Activated CD8-positive, alpha-beta memory T cell treated with anti-CD3 and anti-CD28 coated beads for 24 hours (primary cell): ENCODE measurements at regions not wholly inside any gene's neighbourhood (a gene's known extent, or its start where the extent isn't known, plus 50 kb on each side); places are given as distances from the start of the nearest gene placed in this dataset.
"Not testable (repeated sequence)": the region's sequence is repeated elsewhere in the genome, so short reads cannot be mapped to it uniquely, and the experiment has no call there.

Source experiments
- DNase-seq: peaks from one replicate; pipeline ENCODE4 v3.0.0-alpha.2; 2020

- DNase-seq = no peak
Observed at GRCh38 chr2:171266102-171266501, 105.4 kb upstream of the TLK1 start.

GRCh38 chr2:171261529-171261928 is 100.8 kb upstream of the TLK1 start:
- DNase-seq = not testable (repeated sequence)

- no peak for DNase-seq
Observed at GRCh38 chr2:171260471-171261424, 100.1 kb upstream of the TLK1 start.

- DNase-seq = no peak
Observed at GRCh38 chr2:171254666-171255065, 94.0 kb upstream of the TLK1 start.

- no peak for DNase-seq
Observed at GRCh38 chr2:171253900-171254650, 93.4 kb upstream of the TLK1 start.

DNA sequence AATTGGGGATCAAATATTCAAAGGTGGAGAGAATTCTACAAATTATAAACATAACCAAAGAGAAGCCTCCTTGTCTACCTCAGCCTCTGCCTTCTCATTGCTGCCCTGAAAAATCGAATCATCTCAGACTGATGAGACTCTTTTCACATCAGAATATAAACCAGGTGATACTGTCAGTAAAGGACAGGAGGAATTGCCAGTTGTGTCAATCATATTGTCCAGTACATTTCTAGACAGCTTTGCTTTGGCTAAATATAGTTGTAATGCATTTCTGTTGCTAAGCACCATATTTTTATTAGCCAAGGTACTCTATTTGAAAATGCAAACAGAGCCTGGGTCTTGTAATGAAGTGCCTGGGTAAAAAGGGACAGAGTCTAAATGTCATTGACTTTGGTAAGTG is 92.6 kb upstream of the TLK1 start:
- no peak for DNase-seq

- no peak for DNase-seq
Observed at GRCh38 chr2:171249689-171250088, 89.0 kb upstream of the TLK1 start.

- DNase-seq = peak; percentile 62
Observed at GRCh38 chr2:171247741-171248662, 87.3 kb upstream of the TLK1 start.

GRCh38 chr2:171244970-171245782 is 84.5 kb upstream of the TLK1 start:
- no peak for DNase-seq

GRCh38 chr2:171244466-171244969 is 83.8 kb upstream of the TLK1 start:
- no peak for DNase-seq

DNA sequence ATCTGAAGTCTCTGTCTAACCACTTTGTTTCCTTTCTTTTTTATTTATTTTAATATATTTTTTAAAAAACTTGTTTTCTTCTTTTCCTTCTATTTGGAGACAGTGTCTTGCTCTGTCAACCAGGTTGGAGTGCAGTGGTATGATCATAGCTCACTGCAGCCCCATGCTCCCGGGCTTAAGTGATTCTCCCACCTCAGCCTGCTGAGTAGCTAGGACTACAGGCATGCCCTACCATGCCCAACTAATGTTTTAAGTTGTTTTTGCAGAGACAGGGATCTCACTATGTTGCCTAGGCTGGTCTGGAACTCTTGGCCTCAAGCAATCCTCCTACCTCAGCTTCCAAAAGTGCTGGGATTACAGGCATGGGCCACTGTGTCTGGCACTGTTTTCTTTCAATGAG is 81.1 kb upstream of the TLK1 start:
- DNase-seq = no peak

GRCh38 chr2:171238946-171239345 is 78.3 kb upstream of the TLK1 start:
- no peak for DNase-seq

- no peak for DNase-seq
Observed at GRCh38 chr2:171237751-171238505, 77.2 kb upstream of the TLK1 start.

DNA sequence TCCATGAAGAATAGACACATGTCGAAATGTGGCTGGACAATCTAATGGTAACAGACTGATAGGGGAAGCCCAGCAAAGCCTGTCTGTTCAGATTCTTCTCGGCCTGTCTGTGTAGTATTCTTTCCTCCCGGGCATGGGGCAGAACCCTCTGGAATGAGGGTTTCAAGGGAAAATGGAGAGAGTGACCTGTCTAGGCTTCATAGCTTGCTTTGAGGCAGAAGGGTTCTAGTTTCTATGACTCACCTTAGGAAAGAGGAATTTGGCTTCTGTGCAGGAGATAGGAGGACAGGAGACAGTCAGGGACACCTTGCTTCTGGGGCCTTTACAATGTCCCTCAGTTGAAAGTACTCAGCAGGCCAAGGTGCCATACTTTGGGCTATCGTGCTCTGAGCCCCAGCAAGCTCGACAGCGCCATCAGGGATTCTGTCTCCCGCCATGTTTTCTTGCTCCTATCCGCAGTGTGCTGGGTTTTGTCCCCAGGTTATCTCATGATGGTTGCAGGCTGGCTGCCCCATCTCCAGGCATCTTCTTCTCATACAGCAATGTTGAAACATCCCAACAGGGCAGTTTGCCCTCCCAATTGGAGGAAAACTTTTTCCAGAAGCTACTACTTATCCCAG is 74.7 kb upstream of the TLK1 start:
- DNase-seq = no peak

- DNase-seq = no peak
Observed at GRCh38 chr2:171230176-171230575, 69.5 kb upstream of the TLK1 start.

DNA sequence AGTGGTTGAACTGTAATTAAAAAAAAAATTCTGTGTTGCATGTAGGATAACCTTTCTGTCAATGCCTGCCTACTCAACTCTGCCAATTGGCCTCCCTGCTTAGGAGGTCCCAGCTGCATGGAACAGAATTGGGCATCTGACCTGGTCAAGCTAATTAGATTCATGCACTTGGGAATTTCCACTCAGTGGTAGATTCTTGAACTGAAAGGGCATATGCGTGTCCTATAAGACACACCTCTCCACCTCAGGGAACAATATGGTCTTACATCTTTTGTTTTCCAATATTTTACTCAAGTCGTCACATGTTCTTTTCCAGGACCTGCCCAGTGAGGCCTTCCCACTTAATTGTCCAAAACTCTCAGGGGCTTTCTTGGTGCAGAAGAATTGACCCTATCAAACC is 68.1 kb upstream of the TLK1 start:
- no peak for DNase-seq

- DNase-seq = no peak
Observed at GRCh38 chr2:171227066-171227782, 66.5 kb upstream of the TLK1 start.

DNA sequence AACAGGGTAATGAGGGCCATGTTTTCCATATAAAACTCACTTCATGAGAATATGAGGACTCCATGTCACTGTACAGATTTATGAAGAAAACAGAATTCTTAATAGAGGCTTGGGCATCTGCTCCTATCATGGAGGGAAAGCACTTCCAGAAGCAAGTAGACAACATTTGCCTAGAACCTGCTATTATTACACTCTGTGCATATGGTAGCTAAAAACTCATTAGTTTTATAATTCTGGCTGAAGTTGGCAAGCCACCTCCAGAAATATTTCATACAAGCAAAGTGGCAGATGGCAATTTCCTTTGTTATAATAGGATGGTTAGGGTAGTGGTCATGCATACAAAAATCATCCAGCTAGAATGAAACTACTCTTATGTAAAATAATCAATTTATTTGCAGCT is 65.8 kb upstream of the TLK1 start:
- DNase-seq = no peak

GRCh38 chr2:171225989-171226388 is 65.3 kb upstream of the TLK1 start:
- DNase-seq = no peak
